Cardiac muscle cell (in vitro differentiated cells and primary cell): ENCODE measurements at regions not wholly inside any gene's neighbourhood (a gene's known extent, or its start where the extent isn't known, plus 50 kb on each side); places are given as distances from the start of the nearest gene placed in this dataset.

Experiments used
- DNase-seq, 2 donors: peaks; one replicate each; pipeline versions ENCODE4 v3.0.0 to v3.0.0-alpha.2; 2010 to 2017; ENCODE audit warnings: low read depth in 1 of 2, low spot score in 1 of 2
- H3K27ac ChIP-seq: fragments of 200-600 bp; sonication (generic); 2 replicates; pipeline ENCODE4 v1.5.1; 2016
- H3K27me3 ChIP-seq: fragments of 200-600 bp; sonication (generic); 2 replicates; pipeline ENCODE4 v1.6.0; 2016; ENCODE audit warnings: control low read depth
- H3K36me3 ChIP-seq: fragments of 200-600 bp; sonication (generic); 2 replicates; pipeline ENCODE4 v1.5.1; 2016; ENCODE audit warnings: control low read depth
- H3K4me1 ChIP-seq: fragments of 200-600 bp; sonication (generic); 2 replicates; pipeline ENCODE4 v1.8.1; 2017; ENCODE audit warnings: low read depth, mild to moderate bottlenecking, mixed run types
- H3K4me3 ChIP-seq: fragments of 200-600 bp; sonication (generic); 2 replicates; pipeline ENCODE4 v1.5.1; 2016; ENCODE audit warnings: mild to moderate bottlenecking
- H3K9me3 ChIP-seq: fragments of 200-600 bp; sonication (generic); 2 replicates; pipeline ENCODE4 v1.5.1; 2017; ENCODE audit warnings: low read depth, mild to moderate bottlenecking, control low read depth
- CTCF ChIP-seq: IDR thresholded peaks from 2 replicates; pipeline ENCODE4 v1.5.1; 2012; ENCODE audit warnings: low read depth, mild to moderate bottlenecking, low read length

DNA sequence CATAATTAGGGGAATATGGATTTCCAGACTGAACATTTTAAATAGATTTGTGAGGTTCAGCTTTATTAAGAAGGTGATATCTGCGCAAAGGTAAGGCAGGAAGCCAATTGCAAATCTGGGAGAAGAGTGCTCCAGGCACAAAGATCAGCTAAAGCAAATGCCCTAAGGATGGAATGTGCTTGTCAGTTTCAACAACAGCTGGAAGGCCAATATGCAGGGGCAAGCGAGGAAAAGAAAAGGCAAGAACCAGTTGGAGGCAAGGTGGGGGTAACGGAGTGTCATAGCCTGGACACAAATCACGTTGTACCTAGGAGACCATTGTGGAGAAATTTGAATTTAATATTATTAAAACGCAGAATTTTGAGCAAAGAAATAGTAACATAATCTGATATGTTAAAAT is 1710.3 kb upstream of the PCDH7 start:
- H3K4me3 ChIP-seq = no peak overlapping the region
- no peaks in the 10 kb centered on the region for H3K36me3 ChIP-seq
- no peak for TF ChIP-seq CTCF
- no peak overlapping the region for H3K27ac ChIP-seq
- DNase-seq = no peak
- H3K4me1 ChIP-seq = no peaks in the 10 kb centered on the region
- no peaks in the 10 kb centered on the region for H3K9me3 ChIP-seq
- no peaks in the 10 kb centered on the region for H3K27me3 ChIP-seq

DNA sequence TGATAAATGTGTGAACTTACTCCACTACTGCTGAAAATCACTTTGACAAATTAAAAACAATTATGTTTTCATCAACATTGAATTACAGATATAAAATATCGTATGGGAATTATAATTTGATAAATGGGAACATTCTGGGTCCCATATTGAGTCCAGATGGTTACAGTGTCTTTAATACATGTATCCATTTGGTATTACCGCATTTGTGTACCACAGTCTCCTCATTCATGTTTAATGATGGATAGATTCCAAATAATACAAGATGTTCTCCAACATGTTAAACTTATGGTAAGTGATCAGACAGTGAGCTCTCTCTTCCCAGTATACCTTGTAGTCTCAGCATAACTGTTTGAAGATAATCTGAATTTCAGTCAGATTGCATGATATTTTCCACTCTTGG is 1706.8 kb upstream of the PCDH7 start:
- Histone ChIP-seq H3K36me3 (no peaks in the 10 kb centered on the region), H3K4me1 (no peaks in the 10 kb centered on the region), H3K9me3 (no peaks in the 10 kb centered on the region), H3K27ac (no peak overlapping the region), H3K4me3 (no peak overlapping the region), H3K27me3 (no peaks in the 10 kb centered on the region)
- TF ChIP-seq CTCF = no peak
- no peak for DNase-seq

DNA sequence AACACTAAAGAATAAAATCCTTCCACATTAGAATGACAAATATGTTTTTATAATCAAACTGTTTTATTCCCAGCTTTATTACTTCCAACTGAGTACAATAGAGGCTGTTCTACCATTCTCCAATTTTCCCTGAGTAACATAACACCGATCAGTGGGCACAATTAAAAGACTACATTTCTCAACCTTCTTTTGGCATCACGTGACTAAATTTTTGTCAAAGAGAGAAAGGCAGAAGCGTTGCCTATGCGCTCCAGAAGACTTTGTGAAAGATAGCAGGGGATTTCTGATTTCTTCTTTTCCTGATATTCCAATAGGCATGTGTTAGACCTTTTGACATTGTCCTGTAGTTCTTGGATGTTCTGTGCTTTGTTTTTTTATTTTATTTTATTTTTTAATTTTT is 1705.6 kb upstream of the PCDH7 start:
- H3K4me3 ChIP-seq = no peak overlapping the region
- H3K27ac ChIP-seq = no peak overlapping the region
- DNase-seq = no peak
- no peaks in the 10 kb centered on the region for H3K36me3 ChIP-seq
- TF ChIP-seq CTCF = no peak
- H3K4me1 ChIP-seq = no peaks in the 10 kb centered on the region
- no peaks in the 10 kb centered on the region for H3K27me3 ChIP-seq
- no peaks in the 10 kb centered on the region for H3K9me3 ChIP-seq

DNA sequence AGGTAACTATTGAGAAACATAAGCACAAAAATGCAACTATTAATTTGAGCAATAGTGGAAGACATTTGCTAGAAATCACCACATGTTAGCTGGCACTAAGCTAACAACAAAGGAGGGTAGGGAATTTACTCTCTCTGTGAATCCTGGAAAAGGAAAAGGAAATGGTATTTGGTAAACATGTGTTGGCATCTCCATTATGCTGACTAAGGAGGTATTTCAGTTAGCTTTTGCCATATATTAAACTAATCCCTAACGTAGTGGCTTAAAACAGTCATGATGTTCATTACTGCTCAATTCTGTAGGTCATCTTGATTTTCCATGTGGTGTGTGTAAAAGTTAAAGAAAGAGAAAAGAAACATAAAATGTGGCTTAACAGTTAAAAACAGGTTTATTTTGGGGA is 1686.5 kb upstream of the PCDH7 start:
- no peak overlapping the region for H3K4me3 ChIP-seq
- TF ChIP-seq CTCF = no peak
- no peaks in the 10 kb centered on the region for H3K9me3 ChIP-seq
- H3K4me1 ChIP-seq = no peaks in the 10 kb centered on the region
- H3K36me3 ChIP-seq = no peaks in the 10 kb centered on the region
- no peak for DNase-seq
- H3K27me3 ChIP-seq = no peaks in the 10 kb centered on the region
- no peak overlapping the region for H3K27ac ChIP-seq

- no peak overlapping the region for H3K27ac ChIP-seq
- no peak for DNase-seq
- H3K4me1 ChIP-seq = peaks cover 8% of the 10 kb centered on the region
- no peaks in the 10 kb centered on the region for H3K9me3 ChIP-seq
- no peaks in the 10 kb centered on the region for H3K36me3 ChIP-seq
- no peaks in the 10 kb centered on the region for H3K27me3 ChIP-seq
- no peak overlapping the region for H3K4me3 ChIP-seq
- no peak for TF ChIP-seq CTCF
Measured at GRCh38 chr4:29037501-29037900, 1682.7 kb upstream of the PCDH7 start.

GRCh38 chr4:29043411-29043810 is 1676.8 kb upstream of the PCDH7 start:
- no peak overlapping the region for H3K27ac ChIP-seq
- TF ChIP-seq CTCF = no peak
- no peaks in the 10 kb centered on the region for H3K36me3 ChIP-seq
- peaks cover 8% of the 10 kb centered on the region for H3K4me1 ChIP-seq
- H3K27me3 ChIP-seq = no peaks in the 10 kb centered on the region
- DNase-seq = no peak
- H3K9me3 ChIP-seq = no peaks in the 10 kb centered on the region
- H3K4me3 ChIP-seq = no peak overlapping the region
